ENCODE measurements at regions not wholly inside any gene's neighbourhood (a gene's known extent, or its start where the extent isn't known, plus 50 kb on each side); places are given as distances from the start of the nearest gene placed in this dataset.
"Not testable (repeated sequence)": the region's sequence is repeated elsewhere in the genome, so short reads cannot be mapped to it uniquely, and the experiment has no call there.

GRCh38 chr16:29323725-29324124 lies 82.8 kb downstream of the NPIPB11 start:
- not testable (repeated sequence) for TF ChIP-seq GPN1 (CRISPR knock-in tag; IDR thresholded peaks at IDR 0.05; ENCODE audit: borderline replicate concordance); ZNF280D (CRISPR knock-in tag; IDR thresholded peaks at IDR 0.05)

Measured in HepG2 (cell line).